Upper lobe of left lung (tissue), 4 donors: ENCODE measurements at regions not wholly inside any gene's neighbourhood (a gene's known extent, or its start where the extent isn't known, plus 50 kb on each side); places are given as distances from the start of the nearest gene placed in this dataset.

Experiments used
- EP300 ChIP-seq, 4 donors: sonication (generic); formaldehyde crosslinking; IDR thresholded peaks; one replicate each; pipeline ENCODE4 v1.5.1; 2017; ENCODE audit warnings: antibody characterized with exemption in 4 of 4, control low read depth in 2 of 4
- POLR2A ChIP-seq, 4 donors: fragments of 450-650 bp; IDR thresholded peaks; one replicate each; pipeline ENCODE4 v1.5.1; 2016 to 2017; ENCODE audit warnings: antibody characterized with exemption in 4 of 4, mild to moderate bottlenecking in 2 of 4
- POLR2AphosphoS5 ChIP-seq, 2 donors: sonication (generic); formaldehyde crosslinking; IDR thresholded peaks; one replicate each; pipeline ENCODE4 v1.5.1; 2017; ENCODE audit warnings: antibody characterized with exemption in 2 of 2
- TF ChIP-seq, protein P1 (sequence below), 6 experiments: fragments of 450-650 bp in 4 of 6; fragments of 200-600 bp in 2 of 6; sonication (generic) in 2 of 6; IDR thresholded peaks; one replicate each; pipeline ENCODE4 v1.5.1; 2016 to 2019; ENCODE audit warnings: antibody characterized with exemption in 6 of 6

DNA sequence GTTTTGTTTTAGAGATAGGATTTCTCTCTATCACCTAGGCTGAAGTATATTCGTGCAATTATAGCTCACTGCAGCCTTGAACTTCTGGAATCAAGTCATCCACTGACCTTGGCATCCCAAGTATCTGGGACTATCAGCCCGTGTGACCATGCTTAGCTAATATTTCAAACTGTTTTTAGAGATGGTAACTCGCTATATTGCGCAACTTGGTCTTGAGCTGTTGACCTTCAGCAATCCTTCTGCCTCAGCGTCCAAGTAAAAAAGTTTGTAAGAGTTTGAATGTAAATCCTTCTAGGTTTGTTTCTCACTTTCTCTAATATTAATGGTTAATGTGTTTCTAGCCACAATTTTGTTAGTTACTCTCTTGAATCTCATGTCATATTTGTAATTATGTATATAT lies 1243.5 kb upstream of the CADM2 start:
- TF ChIP-seq, protein P1, sequence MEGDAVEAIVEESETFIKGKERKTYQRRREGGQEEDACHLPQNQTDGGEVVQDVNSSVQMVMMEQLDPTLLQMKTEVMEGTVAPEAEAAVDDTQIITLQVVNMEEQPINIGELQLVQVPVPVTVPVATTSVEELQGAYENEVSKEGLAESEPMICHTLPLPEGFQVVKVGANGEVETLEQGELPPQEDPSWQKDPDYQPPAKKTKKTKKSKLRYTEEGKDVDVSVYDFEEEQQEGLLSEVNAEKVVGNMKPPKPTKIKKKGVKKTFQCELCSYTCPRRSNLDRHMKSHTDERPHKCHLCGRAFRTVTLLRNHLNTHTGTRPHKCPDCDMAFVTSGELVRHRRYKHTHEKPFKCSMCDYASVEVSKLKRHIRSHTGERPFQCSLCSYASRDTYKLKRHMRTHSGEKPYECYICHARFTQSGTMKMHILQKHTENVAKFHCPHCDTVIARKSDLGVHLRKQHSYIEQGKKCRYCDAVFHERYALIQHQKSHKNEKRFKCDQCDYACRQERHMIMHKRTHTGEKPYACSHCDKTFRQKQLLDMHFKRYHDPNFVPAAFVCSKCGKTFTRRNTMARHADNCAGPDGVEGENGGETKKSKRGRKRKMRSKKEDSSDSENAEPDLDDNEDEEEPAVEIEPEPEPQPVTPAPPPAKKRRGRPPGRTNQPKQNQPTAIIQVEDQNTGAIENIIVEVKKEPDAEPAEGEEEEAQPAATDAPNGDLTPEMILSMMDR (IDR thresholded peaks at IDR 0.05) = no peak
- TF ChIP-seq POLR2AphosphoS5 (IDR thresholded peaks at IDR 0.05) (no peak), EP300 (IDR thresholded peaks at IDR 0.05) (no peak), POLR2A (IDR thresholded peaks at IDR 0.05) (no peak)
